ENCODE measurements at regions not wholly inside any gene's neighbourhood (a gene's known extent, or its start where the extent isn't known, plus 50 kb on each side); places are given as distances from the start of the nearest gene placed in this dataset.
"Not testable (repeated sequence)": the region's sequence is repeated elsewhere in the genome, so short reads cannot be mapped to it uniquely, and the experiment has no call there.

- TF ChIP-seq ZBTB11 (CRISPR knock-in tag; IDR thresholded peaks at IDR 0.05) (no peak), JUND (IDR thresholded peaks at IDR 0.05; ENCODE audit: low read depth, low read length) (no peak), IKZF2 (IDR thresholded peaks at IDR 0.05) (no peak), BCL3 (IDR thresholded peaks at IDR 0.05; ENCODE audit: borderline replicate concordance, insufficient read depth, low read depth, low read length, poor library complexity, severe bottlenecking) (no peak), ZBTB40 (IDR thresholded peaks at IDR 0.05; ENCODE audit: borderline replicate concordance) (no peak), SRF (IDR thresholded peaks at IDR 0.05; ENCODE audit: low read depth in 2 of 2, low read length in 2 of 2) (no peak)
Observed at GRCh38 chr1:820962-821361, 102.8 kb upstream of the SAMD11 start (continued).

- H2AFZ ChIP-seq (ENCODE audit: control insufficient read depth, low read depth, low read length); POLR2A ChIA-PET; H3K9me3 ChIP-seq (replicated peaks; ENCODE audit: control insufficient read depth, insufficient read depth, low read length); in situ Hi-C loops (cut with MboI); H3K36me3 ChIP-seq (ENCODE audit: control insufficient read depth in 2 of 2, insufficient read depth in 2 of 2, low read length in 1 of 2); RAD21 ChIA-PET (ENCODE audit: unreplicated experiment); DNase-seq (ENCODE audit: low read depth, low spot score); intact Hi-C loops (cut with micrococcal nuclease; ENCODE audit: unreplicated experiment); H3K27me3 ChIP-seq (replicated peaks in 1 of 2; ENCODE audit: control insufficient read depth in 2 of 2, insufficient read depth in 2 of 2, low read length in 1 of 2); SMC1A ChIA-PET (ENCODE audit: uncharacterized antibody, unreplicated experiment); FAIRE-seq; H3K4me2 ChIP-seq (ENCODE audit: control insufficient read depth, insufficient read depth); H3K4me1 ChIP-seq (ENCODE audit: control insufficient read depth, insufficient read depth, low read length); H4K20me1 ChIP-seq (ENCODE audit: control insufficient read depth, insufficient read depth); CTCF ChIA-PET: not testable (repeated sequence)
- Histone ChIP-seq H3K79me2 (ENCODE audit: control insufficient read depth, insufficient read depth, low read length) (peaks cover 13% of the 10 kb centered on the region), H3K9ac (ENCODE audit: control insufficient read depth, insufficient read depth, low read length) (peak overlapping the region; percentile 78), H3K27ac (ENCODE audit: control insufficient read depth, insufficient read depth) (peak overlapping the region; percentile 80), H3K4me3 (peak overlapping the region; percentile 88)
- 1% methylated on average over 10 of the region's 21 CpGs for WGBS (ENCODE audit: insufficient coverage, insufficient replicate concordance, low lambda C conversion rate, missing lambda C conversion rate)
- ATAC-seq, result peak; percentile 47
- TSS peak; percentile 73 for BruUV-seq (replicated peaks)
Observed at GRCh38 chr1:826808-827207, 96.9 kb upstream of the SAMD11 start.
